Right forelimb (tissue), 1 donor: ENCODE measurements at regions not wholly inside any gene's neighbourhood (a gene's known extent, or its start where the extent isn't known, plus 50 kb on each side); places are given as distances from the start of the nearest gene placed in this dataset.

Experiments used
- DNase-seq: peaks from one replicate; pipeline ENCODE4 v3.0.0-alpha.2; 2018

- no peak for DNase-seq
Observed at GRCh38 chr6:163930012-163930411, 515.5 kb downstream of the QKI start.

GRCh38 chr6:163929538-163929937, 515.0 kb downstream of the QKI start:
- no peak for DNase-seq

GRCh38 chr6:163926642-163927041, 512.1 kb downstream of the QKI start:
- DNase-seq = no peak

- DNase-seq = no peak
Observed at GRCh38 chr6:163925839-163926238, 511.3 kb downstream of the QKI start.

- DNase-seq = no peak
Observed at GRCh38 chr6:163923658-163924411, 509.3 kb downstream of the QKI start.

GRCh38 chr6:163922562-163922961, 508.0 kb downstream of the QKI start:
- no peak for DNase-seq

- no peak for DNase-seq
Observed at GRCh38 chr6:163919652-163920051, 505.1 kb downstream of the QKI start.

- DNase-seq = no peak
Observed at GRCh38 chr6:163916315-163917081, 502.0 kb downstream of the QKI start.

GRCh38 chr6:163915131-163915530, 500.6 kb downstream of the QKI start:
- no peak for DNase-seq

GRCh38 chr6:163913045-163913444, 498.5 kb downstream of the QKI start:
- DNase-seq = no peak

- DNase-seq = no peak
Observed at GRCh38 chr6:163906006-163906710, 491.6 kb downstream of the QKI start.

GRCh38 chr6:163904186-163904585, 489.7 kb downstream of the QKI start:
- no peak for DNase-seq

- DNase-seq = no peak
Observed at GRCh38 chr6:163903541-163903940, 489.0 kb downstream of the QKI start.

GRCh38 chr6:163902993-163903392, 488.5 kb downstream of the QKI start:
- no peak for DNase-seq

GRCh38 chr6:163901681-163902080, 487.2 kb downstream of the QKI start:
- DNase-seq = no peak

GRCh38 chr6:163900570-163900969, 486.1 kb downstream of the QKI start:
- DNase-seq = no peak

GRCh38 chr6:163897669-163898068, 483.2 kb downstream of the QKI start:
- no peak for DNase-seq

GRCh38 chr6:163897030-163897429, 482.5 kb downstream of the QKI start:
- DNase-seq = no peak

- DNase-seq = no peak
Observed at GRCh38 chr6:163895162-163895561, 480.6 kb downstream of the QKI start.

GRCh38 chr6:163893609-163894189, 479.2 kb downstream of the QKI start:
- no peak for DNase-seq

GRCh38 chr6:163892824-163893561, 478.5 kb downstream of the QKI start:
- DNase-seq = no peak

GRCh38 chr6:163889904-163890514, 475.5 kb downstream of the QKI start:
- DNase-seq = no peak
